GM20000 (cell line): ENCODE measurements at regions not wholly inside any gene's neighbourhood (a gene's known extent, or its start where the extent isn't known, plus 50 kb on each side); places are given as distances from the start of the nearest gene placed in this dataset.

Experiments
- DNase-seq: peaks from one replicate; pipeline ENCODE4 v3.0.0; 2012; ENCODE audit warnings: low spot score
- CTCF ChIP-seq: IDR thresholded peaks from 2 replicates; pipeline ENCODE4 v1.5.1; 2012; ENCODE audit warnings: mild to moderate bottlenecking, control low read depth; ENCODE audit errors: extremely low read depth, missing control alignments

GRCh38 chr1:208866386-208866955, 622.3 kb upstream of the PLXNA2 start:
- DNase-seq: no peak
- TF ChIP-seq CTCF: no peak

- TF ChIP-seq CTCF: no peak
- DNase-seq: no peak
Observed at GRCh38 chr1:208868554-208868953, 624.4 kb upstream of the PLXNA2 start.

GRCh38 chr1:208874915-208875314, 630.7 kb upstream of the PLXNA2 start:
- DNase-seq: no peak
- no peak for TF ChIP-seq CTCF

DNA sequence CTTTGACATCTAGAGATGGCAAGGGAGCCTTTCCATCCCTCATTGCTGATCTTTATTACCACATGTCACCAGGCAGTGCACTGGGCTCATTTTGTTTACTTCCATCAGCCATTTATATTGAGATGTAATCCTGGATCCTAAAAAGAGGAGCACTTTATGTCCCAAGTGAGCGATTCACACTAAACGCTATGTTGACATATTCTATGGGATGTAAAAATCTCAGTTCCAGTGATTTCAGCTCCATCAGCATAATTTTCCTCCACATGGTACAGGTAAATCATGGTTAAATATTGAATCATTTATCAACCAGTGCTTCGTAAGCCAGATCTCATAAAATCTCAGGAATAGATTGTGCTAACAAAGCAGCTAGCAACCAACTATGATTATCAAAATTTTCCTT, 634.8 kb upstream of the PLXNA2 start:
- TF ChIP-seq CTCF: no peak
- no peak for DNase-seq

DNA sequence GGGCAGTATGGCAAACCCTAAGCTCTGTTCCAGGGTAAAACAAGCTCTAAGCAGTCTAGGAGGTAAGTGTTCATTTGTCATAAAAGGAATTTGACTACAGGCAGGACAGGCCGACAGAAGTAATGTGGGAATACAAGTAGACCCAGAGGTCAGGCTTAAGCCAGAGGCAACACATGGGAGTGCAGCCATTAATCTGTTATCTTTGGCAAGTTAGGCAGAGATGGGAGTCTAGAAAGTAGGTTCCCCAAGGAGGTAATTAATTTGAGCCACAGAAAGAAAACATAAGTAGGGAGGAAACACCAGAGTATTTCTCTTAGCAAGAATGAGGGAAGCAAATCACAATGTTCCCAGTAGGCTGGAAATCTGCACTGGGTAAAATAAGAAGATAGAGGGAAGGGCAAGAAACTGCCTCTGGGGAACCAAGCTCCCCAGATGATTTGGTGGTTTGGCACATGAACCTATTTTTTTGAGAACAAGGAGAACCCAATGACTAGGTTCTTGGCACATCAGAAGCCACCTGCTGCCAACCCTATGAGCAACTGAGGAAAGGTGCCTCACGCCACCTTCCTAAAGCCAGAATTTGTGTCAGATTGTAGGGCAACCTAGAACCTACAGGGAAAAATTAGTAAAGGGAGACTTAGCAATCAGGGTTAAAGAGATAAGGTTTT, 636.4 kb upstream of the PLXNA2 start:
- TF ChIP-seq CTCF: no peak
- DNase-seq: no peak

- DNase-seq: no peak
- no peak for TF ChIP-seq CTCF
Observed at GRCh38 chr1:208885060-208885459, 640.9 kb upstream of the PLXNA2 start.

- TF ChIP-seq CTCF: no peak
- DNase-seq: no peak
Observed at GRCh38 chr1:208885650-208886049, 641.5 kb upstream of the PLXNA2 start.
